Right atrium auricular region (tissue), 2 donors: ENCODE measurements at regions not wholly inside any gene's neighbourhood (a gene's known extent, or its start where the extent isn't known, plus 50 kb on each side); places are given as distances from the start of the nearest gene placed in this dataset.
"Not testable (repeated sequence)": the region's sequence is repeated elsewhere in the genome, so short reads cannot be mapped to it uniquely, and the experiment has no call there.

Experiments used
- DNase-seq: peaks from one replicate; pipeline ENCODE4 v3.0.0-alpha.2; 2019; ENCODE audit warnings: low spot score
- H3K27ac ChIP-seq, 2 donors: fragments of 200-600 bp; sonication (generic); 1 replicate in 1 of 2; 2 replicates in 1 of 2; pipeline ENCODE4 v1.5.1; 2016 to 2019
- H3K27me3 ChIP-seq, 2 donors: fragments of 200-600 bp; sonication (generic); one replicate each; pipeline versions ENCODE4 v1.5.1 to v1.6.0; 2017 to 2019
- H3K36me3 ChIP-seq: fragments of 200-600 bp; sonication (generic); one replicate; pipeline ENCODE4 v1.5.1; 2016
- H3K4me1 ChIP-seq, 2 donors: fragments of 200-600 bp; sonication (generic); one replicate each; pipeline versions ENCODE4 v1.5.1 to v1.6.0; 2017 to 2019
- H3K4me3 ChIP-seq, 2 donors: fragments of 200-600 bp; sonication (generic); 1 replicate in 1 of 2; 2 replicates in 1 of 2; pipeline ENCODE4 v1.5.1; 2017 to 2019; ENCODE audit warnings: mild to moderate bottlenecking in 1 of 2, moderate library complexity in 1 of 2
- H3K9me3 ChIP-seq, 2 donors: fragments of 200-600 bp; sonication (generic); one replicate each; pipeline ENCODE4 v1.5.1; 2019
- CTCF ChIP-seq, 2 donors: fragments of 200-600 bp; sonication (generic); IDR thresholded peaks; one replicate each; pipeline ENCODE4 v1.5.1; 2019; ENCODE audit warnings: antibody characterized with exemption in 2 of 2

GRCh38 chr5:63029891-63030290 is 451.3 kb downstream of the LRRC70 start:
- no peaks in the 10 kb centered on the region for H3K4me1 ChIP-seq
- no peaks in the 10 kb centered on the region for H3K27me3 ChIP-seq
- H3K36me3 ChIP-seq = no peaks in the 10 kb centered on the region
- no peak overlapping the region for H3K27ac ChIP-seq
- no peak for TF ChIP-seq CTCF (IDR thresholded peaks at IDR 0.05)
- H3K4me3 ChIP-seq = no peak overlapping the region
- DNase-seq = no peak
- peaks cover 9 to 16% of the 10 kb centered on the region in 2 donors for H3K9me3 ChIP-seq

DNA sequence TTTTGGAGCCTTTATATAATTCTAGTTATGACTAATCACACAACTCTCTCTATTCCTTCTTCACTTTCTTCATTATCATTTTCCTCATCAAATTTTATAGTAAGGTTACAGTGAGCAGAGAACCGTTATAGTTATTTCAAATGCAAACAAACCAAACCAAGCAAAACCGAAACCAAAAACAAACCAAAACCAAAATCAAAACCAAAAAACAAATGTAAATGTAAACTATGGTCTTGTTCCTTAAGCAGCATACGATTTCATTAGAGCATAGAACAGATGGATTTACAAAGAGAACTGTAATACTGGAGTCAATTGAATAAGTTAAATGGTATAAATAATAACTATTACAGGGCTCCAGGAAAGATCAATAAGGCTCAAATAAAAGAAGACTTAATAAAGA is 447.1 kb downstream of the LRRC70 start:
- H3K4me3 ChIP-seq = no peak overlapping the region
- H3K4me1 ChIP-seq = no peaks in the 10 kb centered on the region
- H3K27me3 ChIP-seq = no peaks in the 10 kb centered on the region
- H3K36me3 ChIP-seq = no peaks in the 10 kb centered on the region
- TF ChIP-seq CTCF (IDR thresholded peaks at IDR 0.05) = no peak
- no peak overlapping the region for H3K27ac ChIP-seq
- no peaks in the 10 kb centered on the region for H3K9me3 ChIP-seq
- DNase-seq = no peak

- Histone ChIP-seq H3K27ac (no peak overlapping the region), H3K9me3 (peaks cover 0 to 11% of the 10 kb centered on the region in 2 donors), H3K4me1 (no peaks in the 10 kb centered on the region), H3K27me3 (no peaks in the 10 kb centered on the region), H3K36me3 (no peaks in the 10 kb centered on the region), H3K4me3 (no peak overlapping the region)
- no peak for TF ChIP-seq CTCF (IDR thresholded peaks at IDR 0.05)
- DNase-seq = no peak
Observed at GRCh38 chr5:63022403-63022802, 443.8 kb downstream of the LRRC70 start.

DNA sequence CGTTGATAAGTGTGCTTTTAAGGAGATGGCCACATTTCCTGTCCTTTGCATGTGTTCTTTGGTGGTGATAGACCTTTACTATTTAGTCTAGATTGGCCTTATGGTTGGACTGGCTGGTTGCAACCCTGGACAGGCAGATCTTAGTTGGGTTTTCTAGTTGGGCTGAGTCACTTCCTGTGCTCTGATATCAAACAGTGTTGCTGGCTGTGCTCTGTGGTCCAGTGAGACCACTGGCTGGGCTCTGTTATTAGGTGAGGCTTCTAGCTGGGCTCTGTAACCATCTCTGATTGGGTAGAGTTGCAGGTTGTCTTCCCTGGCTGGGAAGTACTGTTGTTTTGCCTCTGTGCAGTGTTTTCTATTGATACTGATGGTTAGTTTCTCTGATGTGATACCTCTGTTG is 432.5 kb downstream of the LRRC70 start:
- H3K9me3 ChIP-seq = peaks cover 0 to 23% of the 10 kb centered on the region in 2 donors
- no peak for TF ChIP-seq CTCF (IDR thresholded peaks at IDR 0.05)
- no peak overlapping the region for H3K27ac ChIP-seq
- DNase-seq = no peak
- H3K4me1 ChIP-seq = no peaks in the 10 kb centered on the region
- no peak overlapping the region for H3K4me3 ChIP-seq
- H3K27me3 ChIP-seq = no peaks in the 10 kb centered on the region
- no peaks in the 10 kb centered on the region for H3K36me3 ChIP-seq

DNA sequence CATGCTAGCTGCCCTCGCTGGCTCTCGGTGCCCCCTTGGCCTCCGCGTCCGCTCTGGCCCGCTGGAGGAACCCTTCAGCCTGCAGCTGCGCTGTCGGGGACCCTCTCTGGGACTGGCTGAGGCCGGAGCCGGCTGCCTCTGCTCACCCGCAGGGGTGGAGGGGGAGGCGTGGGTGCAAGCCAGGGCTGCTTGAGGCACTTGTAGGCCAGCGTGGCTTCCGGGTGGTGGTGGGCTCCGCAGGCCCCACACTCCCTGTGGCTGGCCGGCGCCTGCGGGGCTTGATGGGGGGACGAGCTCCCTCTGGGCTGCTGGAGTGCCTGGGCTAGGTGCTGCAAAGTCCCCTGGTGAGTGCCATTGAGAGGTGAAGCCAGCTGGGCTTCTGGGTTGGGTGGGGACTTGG is 429.6 kb downstream of the LRRC70 start:
- Histone ChIP-seq H3K36me3 (no peaks in the 10 kb centered on the region), H3K27ac (no peak overlapping the region), H3K27me3 (no peaks in the 10 kb centered on the region), H3K4me3 (no peak overlapping the region), H3K4me1 (no peaks in the 10 kb centered on the region), H3K9me3 (peaks cover 0 to 23% of the 10 kb centered on the region in 2 donors)
- no peak for DNase-seq
- no peak for TF ChIP-seq CTCF (IDR thresholded peaks at IDR 0.05)

- H3K36me3 ChIP-seq, H3K4me3 ChIP-seq, H3K9me3 ChIP-seq, DNase-seq, H3K27ac ChIP-seq, H3K27me3 ChIP-seq, H3K4me1 ChIP-seq: not testable (repeated sequence)
Observed at GRCh38 chr5:62994842-62995241, 416.2 kb downstream of the LRRC70 start.
